Calu3 (cell line): ENCODE measurements at regions not wholly inside any gene's neighbourhood (a gene's known extent, or its start where the extent isn't known, plus 50 kb on each side); places are given as distances from the start of the nearest gene placed in this dataset.

Experiments used
- BruUV-seq: library from RNA; stranded (reverse); fragments of 400-500 nt; replicated peaks from 2 replicates; lab custom pipeline; 2021; lab: Mats Ljungman, UMichigan
- CTCF ChIA-PET: fragments of 300-600 bp; sonication (Branson Sonifier 250); formaldehyde crosslinking; loops from one replicate; lab custom pipeline; 2022; ENCODE audit warnings: antibody characterized with exemption; lab: Charles Lee
- DNase-seq: peaks from one replicate; pipeline ENCODE4 v3.0.0; 2022
- H3K27ac Mint-ChIP-seq: one replicate; pipeline ENCODE4 v1.8.0; 2022; ENCODE audit warnings: mixed read lengths; ENCODE audit not compliant: unreplicated experiment
- H3K27me3 Mint-ChIP-seq: one replicate; pipeline ENCODE4 v1.8.0; 2022; ENCODE audit warnings: mixed read lengths; ENCODE audit not compliant: unreplicated experiment
- H3K36me3 Mint-ChIP-seq: one replicate; pipeline ENCODE4 v1.8.0; 2022; ENCODE audit warnings: mild to moderate bottlenecking, moderate library complexity, mixed read lengths; ENCODE audit not compliant: insufficient read depth, unreplicated experiment
- H3K4me1 Mint-ChIP-seq: one replicate; pipeline ENCODE4 v1.8.0; 2022; ENCODE audit warnings: mild to moderate bottlenecking, low read depth, mixed read lengths; ENCODE audit not compliant: unreplicated experiment
- H3K4me3 Mint-ChIP-seq: one replicate; pipeline ENCODE4 v1.8.0; 2022; ENCODE audit warnings: mild to moderate bottlenecking, low read depth, moderate library complexity, mixed read lengths; ENCODE audit not compliant: unreplicated experiment
- H3K9me3 Mint-ChIP-seq: one replicate; pipeline ENCODE4 v1.8.0; 2022; ENCODE audit warnings: low read depth, mixed read lengths; ENCODE audit not compliant: unreplicated experiment
- intact Hi-C: fragments of 100-400 bp; cut with micrococcal nuclease; formaldehyde crosslinking; loops from one replicate; pipeline ENCODE4 v1.10.0; 2022; ENCODE audit not compliant: unreplicated experiment
- TF ChIP-seq, protein P1 (sequence below): fragments of 200-600 bp; IDR thresholded peaks from one replicate; pipeline ENCODE4 v1.8.0; 2022; ENCODE audit warnings: antibody characterized with exemption; ENCODE audit not compliant: unreplicated experiment

DNA sequence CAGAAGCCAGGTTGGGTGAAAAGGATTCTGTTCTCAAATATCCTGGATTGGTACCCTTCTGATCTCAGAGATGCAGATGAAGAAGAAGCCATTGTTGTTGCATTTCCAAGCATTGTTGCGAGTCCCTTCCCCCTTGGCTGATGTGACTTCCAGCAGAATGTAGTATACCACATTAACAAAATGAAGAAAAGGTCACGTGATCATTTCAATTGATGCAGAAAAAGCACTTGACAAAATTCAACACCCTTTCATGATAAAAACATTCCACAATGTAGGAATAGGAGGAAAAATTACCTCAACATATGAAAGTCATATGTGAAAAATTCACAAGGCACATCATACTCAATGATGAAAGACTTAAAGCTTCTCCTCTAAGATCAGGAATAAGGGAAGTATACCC lies 181.9 kb upstream of the PFN2 start:
- no peak overlapping the region for H3K4me3 Mint-ChIP-seq
- H3K9me3 Mint-ChIP-seq, result peaks cover 2% of the 10 kb centered on the region
- TF ChIP-seq, protein P1, sequence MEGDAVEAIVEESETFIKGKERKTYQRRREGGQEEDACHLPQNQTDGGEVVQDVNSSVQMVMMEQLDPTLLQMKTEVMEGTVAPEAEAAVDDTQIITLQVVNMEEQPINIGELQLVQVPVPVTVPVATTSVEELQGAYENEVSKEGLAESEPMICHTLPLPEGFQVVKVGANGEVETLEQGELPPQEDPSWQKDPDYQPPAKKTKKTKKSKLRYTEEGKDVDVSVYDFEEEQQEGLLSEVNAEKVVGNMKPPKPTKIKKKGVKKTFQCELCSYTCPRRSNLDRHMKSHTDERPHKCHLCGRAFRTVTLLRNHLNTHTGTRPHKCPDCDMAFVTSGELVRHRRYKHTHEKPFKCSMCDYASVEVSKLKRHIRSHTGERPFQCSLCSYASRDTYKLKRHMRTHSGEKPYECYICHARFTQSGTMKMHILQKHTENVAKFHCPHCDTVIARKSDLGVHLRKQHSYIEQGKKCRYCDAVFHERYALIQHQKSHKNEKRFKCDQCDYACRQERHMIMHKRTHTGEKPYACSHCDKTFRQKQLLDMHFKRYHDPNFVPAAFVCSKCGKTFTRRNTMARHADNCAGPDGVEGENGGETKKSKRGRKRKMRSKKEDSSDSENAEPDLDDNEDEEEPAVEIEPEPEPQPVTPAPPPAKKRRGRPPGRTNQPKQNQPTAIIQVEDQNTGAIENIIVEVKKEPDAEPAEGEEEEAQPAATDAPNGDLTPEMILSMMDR, result no peak
- H3K27ac Mint-ChIP-seq, result no peak overlapping the region
- no TSS peak for BruUV-seq
- peaks cover 61% of the 10 kb centered on the region for H3K27me3 Mint-ChIP-seq
- H3K4me1 Mint-ChIP-seq, result no peaks in the 10 kb centered on the region
- CTCF ChIA-PET, result no interaction called here
- H3K36me3 Mint-ChIP-seq, result no peaks in the 10 kb centered on the region
- DNase-seq, result no peak
- intact Hi-C loops, result no loop called here

DNA sequence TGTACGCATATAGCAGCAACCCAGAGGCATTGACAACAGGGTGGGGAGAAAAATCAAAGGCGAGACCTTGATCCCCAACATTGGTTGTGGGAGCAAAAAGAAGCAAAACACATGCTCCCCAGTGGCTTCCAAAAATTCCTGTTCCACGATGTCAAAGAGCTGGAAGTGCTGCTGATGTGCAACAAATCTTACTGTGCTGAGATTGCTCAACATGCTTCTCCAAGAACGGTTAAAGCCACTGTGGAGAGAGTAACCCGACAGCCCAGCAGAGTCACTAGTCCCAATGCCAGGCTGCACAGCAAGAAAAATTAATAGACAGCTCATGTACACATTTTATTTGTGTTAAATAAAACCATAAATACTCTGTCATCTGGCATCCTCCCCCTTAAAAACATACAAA lies 179.9 kb upstream of the PFN2 start:
- Mint-ChIP-seq H3K4me1 (no peaks in the 10 kb centered on the region), H3K9me3 (peaks cover 2% of the 10 kb centered on the region), H3K27me3 (peaks cover 66% of the 10 kb centered on the region), H3K36me3 (no peaks in the 10 kb centered on the region), H3K4me3 (no peak overlapping the region), H3K27ac (no peak overlapping the region)
- TF ChIP-seq, protein P1, result no peak
- CTCF ChIA-PET, result interaction anchor here (0.6 kb wide), 2 partner anchors 90 to 967 kb away, joined by 3 read pairs; no protein-coding TSS in a partner anchor
- DNase-seq, result no peak
- intact Hi-C loops, result no loop called here
- no TSS peak for BruUV-seq

DNA sequence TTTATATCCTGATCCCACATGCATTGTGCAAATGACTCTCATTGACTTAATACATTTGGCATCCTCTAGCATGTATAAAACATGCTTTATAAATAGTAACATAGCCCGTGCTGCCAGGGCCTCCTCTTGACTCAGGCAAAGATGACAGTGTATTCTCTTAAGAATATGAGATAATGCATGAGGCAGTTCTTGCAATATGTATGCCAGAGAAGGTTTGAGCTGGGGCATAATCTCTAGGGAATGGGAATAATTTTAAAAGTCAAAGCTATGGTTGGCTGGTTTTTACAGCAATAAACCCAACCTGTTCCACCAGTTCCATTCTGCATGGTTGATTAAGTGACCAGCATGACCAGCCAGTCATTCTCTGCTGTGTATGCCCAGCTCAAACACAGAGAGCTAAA lies 179.0 kb upstream of the PFN2 start:
- H3K4me3 Mint-ChIP-seq, result no peak overlapping the region
- BruUV-seq, result no TSS peak

DNA sequence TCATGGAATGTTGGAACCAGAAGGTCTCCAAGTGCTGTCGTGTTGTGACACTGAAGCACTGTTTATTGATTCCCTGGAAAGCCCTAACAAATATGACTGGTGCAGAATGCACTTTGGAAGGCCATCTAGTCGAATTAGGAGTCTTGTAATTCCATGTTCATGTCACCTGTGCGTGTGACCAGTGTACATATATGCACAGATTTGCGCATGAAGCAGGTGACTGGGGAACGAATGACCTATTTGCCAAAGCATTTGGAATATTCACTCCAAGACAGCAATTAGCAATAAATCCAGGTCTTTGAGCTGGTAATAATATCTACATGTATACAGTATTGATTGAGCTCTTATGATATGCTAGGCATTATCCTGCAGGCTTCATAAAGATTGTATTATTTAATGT lies 177.5 kb upstream of the PFN2 start:
- H3K4me1 Mint-ChIP-seq, result no peaks in the 10 kb centered on the region
- H3K9me3 Mint-ChIP-seq, result peaks cover 5% of the 10 kb centered on the region
- TF ChIP-seq, protein P1, result no peak
- no peak overlapping the region for H3K4me3 Mint-ChIP-seq
- CTCF ChIA-PET, result no interaction called here
- H3K36me3 Mint-ChIP-seq, result no peaks in the 10 kb centered on the region
- intact Hi-C loops, result no loop called here
- DNase-seq, result no peak
- no peak overlapping the region for H3K27ac Mint-ChIP-seq
- no TSS peak for BruUV-seq
- peaks cover 77% of the 10 kb centered on the region for H3K27me3 Mint-ChIP-seq

More for the DNA sequence above, 179.0 kb upstream of the PFN2 start:
- peaks cover 2% of the 10 kb centered on the region for H3K9me3 Mint-ChIP-seq
- CTCF ChIA-PET, result interaction anchor here (0.8 kb wide), 1 partner anchor 35 kb away, joined by 3 read pairs; no protein-coding TSS in a partner anchor
- H3K4me1 Mint-ChIP-seq, result no peaks in the 10 kb centered on the region
- TF ChIP-seq, protein P1, result no peak
- H3K27me3 Mint-ChIP-seq, result peaks cover 69% of the 10 kb centered on the region
- no peak for DNase-seq
- no peak overlapping the region for H3K27ac Mint-ChIP-seq
- intact Hi-C loops, result no loop called here
- H3K36me3 Mint-ChIP-seq, result no peaks in the 10 kb centered on the region
